ENCODE measurements at regions not wholly inside any gene's neighbourhood (a gene's known extent, or its start where the extent isn't known, plus 50 kb on each side); places are given as distances from the start of the nearest gene placed in this dataset.

DNA sequence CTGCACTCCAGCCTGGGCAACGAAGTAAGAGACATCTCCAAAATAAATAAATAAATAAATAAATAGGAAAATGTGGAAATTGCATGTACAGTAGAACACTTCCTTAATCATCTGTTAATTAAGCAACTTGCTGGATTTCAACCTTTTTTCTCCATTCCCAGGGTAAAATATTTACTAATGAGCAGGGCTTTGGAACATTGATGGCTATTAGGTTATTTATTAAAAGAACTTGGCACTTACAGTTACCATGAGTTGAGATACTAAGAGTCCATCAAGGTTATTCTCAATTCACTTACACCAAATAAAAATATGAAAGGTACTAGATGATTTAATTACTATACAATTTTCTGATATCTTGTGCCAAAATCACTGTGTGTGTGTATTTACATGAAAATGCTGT lies 607.1 kb downstream of the PCDH18 start:
- TF ChIP-seq, protein P1, sequence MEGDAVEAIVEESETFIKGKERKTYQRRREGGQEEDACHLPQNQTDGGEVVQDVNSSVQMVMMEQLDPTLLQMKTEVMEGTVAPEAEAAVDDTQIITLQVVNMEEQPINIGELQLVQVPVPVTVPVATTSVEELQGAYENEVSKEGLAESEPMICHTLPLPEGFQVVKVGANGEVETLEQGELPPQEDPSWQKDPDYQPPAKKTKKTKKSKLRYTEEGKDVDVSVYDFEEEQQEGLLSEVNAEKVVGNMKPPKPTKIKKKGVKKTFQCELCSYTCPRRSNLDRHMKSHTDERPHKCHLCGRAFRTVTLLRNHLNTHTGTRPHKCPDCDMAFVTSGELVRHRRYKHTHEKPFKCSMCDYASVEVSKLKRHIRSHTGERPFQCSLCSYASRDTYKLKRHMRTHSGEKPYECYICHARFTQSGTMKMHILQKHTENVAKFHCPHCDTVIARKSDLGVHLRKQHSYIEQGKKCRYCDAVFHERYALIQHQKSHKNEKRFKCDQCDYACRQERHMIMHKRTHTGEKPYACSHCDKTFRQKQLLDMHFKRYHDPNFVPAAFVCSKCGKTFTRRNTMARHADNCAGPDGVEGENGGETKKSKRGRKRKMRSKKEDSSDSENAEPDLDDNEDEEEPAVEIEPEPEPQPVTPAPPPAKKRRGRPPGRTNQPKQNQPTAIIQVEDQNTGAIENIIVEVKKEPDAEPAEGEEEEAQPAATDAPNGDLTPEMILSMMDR (IDR thresholded peaks at IDR 0.05), result no peak
- TF ChIP-seq ZFX (IDR thresholded peaks at IDR 0.05; ENCODE audit: borderline replicate concordance), result no peak
